SHP77 (cell line): ENCODE measurements at regions not wholly inside any gene's neighbourhood (a gene's known extent, or its start where the extent isn't known, plus 50 kb on each side); places are given as distances from the start of the nearest gene placed in this dataset.

ENCODE experiments used
- DNase-seq, 2 experiments: peaks; one replicate each; lab custom pipeline; 2025; lab: John Stamatoyannopoulos, UW

DNA sequence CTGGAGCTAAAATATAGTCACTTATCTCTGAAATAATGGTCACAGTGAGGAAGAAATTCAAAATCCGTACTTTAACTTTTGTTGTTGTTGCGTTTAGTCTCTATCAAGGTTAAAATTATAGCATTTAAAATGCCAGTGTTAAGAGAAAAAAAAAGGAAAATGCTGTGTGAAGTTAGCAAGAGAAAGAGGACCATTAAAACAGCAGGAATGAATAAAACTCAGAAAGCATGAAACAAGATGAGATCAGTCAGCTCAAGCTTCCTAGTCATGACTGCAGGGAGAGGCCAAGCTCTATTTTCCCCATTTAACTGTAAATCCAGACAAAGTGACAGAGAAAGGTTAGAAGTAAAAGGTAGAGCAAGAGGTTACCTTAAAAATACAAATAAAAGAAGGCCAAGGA is 281.7 kb upstream of the ATP5MC3 start:
- DNase-seq, result no peak

DNA sequence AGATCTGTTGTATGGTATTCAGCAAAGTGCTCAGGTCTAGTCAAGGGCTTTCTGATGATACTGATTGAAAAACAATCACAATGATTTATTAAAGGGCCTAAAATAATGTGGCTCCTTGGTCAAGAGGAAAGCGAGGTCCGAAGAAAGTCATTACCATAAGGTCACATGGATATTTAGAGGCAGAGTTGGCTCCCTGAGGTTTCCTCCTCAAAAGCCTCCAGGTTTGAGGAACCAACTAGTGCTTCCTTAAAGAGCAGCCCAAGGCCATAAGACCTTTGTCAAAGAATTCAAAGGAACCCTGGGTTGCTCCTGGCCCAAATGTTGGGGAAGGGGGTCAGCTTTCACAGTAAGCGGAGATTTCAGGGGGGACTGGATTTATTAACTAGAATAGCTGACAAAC is 280.7 kb upstream of the ATP5MC3 start:
- DNase-seq, result no peak

GRCh38 chr2:175461839-175462238 is 280.3 kb upstream of the ATP5MC3 start:
- peak in 1 of 2 experiments; percentile 39 for DNase-seq

DNA sequence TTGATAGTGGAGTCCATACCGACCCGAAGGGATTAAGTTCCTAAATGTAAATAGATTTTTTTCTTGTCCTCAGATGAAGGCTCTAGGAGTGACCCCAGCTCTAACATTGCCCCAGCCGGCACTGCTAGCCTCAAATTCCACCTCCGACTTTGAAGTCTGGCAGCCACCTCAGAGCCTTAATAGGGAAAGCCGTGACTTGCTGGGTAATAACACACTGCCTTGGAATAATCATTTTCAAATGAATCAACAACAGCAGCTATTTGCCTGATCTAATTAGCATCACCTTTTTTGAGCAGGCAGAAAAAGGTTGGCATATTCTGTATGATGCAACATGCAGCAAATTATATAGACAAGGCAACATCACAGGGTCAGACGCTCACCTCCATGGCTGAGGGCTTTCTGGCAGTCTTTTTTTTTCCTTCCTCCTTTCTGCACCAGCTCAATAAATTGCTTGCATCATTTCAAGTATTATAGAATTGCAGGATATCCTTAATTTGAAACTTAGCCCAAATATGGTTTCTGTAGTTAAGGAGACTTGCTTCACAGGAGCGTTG is 276.5 kb upstream of the ATP5MC3 start:
- DNase-seq, result no peak

DNA sequence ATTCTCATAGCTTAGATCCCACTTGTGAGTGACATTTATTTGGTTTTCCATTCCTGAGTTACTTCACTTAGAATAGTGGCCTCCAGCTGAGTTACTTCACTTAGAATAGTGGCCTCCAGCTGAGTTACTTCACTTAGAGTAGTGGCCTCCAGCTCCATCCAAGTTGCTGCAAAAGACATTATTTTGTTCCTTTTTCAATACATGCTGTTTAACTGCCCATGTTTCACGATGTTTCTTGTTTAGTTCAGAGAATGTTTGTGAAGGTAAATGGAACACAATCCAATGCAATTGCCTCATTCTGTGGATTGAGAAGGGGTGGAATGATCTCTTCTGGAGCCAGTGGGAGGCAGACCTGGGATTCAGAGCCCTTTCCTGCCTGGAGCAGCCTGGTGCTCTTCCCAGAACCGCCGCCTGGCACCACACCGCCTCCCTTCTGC is 273.5 kb upstream of the ATP5MC3 start:
- DNase-seq, result no peak

DNA sequence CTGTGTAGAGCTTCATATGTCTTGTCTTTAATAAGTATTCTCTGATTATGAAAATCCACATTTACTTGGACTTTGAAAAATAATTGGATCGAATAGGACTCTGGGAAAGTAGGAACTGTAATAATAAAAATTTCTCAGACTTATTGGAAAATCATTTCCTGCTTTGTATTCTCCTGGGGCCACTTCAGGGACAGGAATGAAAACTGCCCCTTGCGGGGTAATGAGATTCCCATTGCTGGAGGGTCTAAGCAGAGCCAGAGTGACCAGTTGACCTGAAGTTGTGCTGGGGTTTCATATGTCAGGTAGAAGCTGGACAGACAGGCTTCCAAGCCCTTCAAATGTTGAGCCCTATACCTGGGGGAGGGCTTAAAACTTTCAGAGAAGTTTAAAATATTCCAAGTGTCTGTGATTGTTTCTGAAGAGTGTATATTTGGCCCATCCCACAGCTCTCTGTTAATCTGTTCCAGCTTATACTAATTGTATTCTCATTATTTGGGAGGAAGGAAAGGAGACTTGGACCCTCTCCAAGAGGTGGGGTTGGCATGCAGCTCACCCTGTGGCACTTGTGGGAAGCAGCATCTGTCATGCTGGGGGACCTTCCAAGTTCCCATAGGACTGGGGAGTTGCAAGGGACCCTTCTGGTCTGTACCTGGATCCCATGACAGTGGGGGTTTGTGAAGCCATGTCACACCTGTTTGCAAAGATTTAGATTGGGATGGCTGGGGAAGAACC is 268.7 kb upstream of the ATP5MC3 start:
- no peak for DNase-seq

DNA sequence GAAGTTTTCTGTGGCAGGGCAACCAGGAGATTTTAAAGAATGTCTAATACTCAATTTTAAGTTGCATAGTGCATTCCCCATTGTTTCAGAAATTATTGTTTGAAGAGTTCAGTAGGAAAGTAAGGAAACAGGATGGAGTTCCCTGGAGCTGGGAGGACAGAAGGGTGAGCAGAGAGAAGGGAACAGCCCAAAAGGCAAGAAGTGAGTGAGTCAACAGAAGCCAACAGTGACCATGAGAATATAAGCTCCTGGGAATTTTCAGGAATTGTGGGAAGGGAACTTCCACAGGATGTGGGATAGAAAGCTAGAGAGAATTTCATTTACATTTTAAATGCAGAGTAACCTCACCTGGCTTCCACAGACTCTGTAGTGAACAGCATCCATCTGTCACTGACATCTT is 268.1 kb upstream of the ATP5MC3 start:
- no peak for DNase-seq

GRCh38 chr2:175446201-175446600 is 264.7 kb upstream of the ATP5MC3 start:
- DNase-seq, result no peak

GRCh38 chr2:175445281-175445680 is 263.8 kb upstream of the ATP5MC3 start:
- no peak for DNase-seq

DNA sequence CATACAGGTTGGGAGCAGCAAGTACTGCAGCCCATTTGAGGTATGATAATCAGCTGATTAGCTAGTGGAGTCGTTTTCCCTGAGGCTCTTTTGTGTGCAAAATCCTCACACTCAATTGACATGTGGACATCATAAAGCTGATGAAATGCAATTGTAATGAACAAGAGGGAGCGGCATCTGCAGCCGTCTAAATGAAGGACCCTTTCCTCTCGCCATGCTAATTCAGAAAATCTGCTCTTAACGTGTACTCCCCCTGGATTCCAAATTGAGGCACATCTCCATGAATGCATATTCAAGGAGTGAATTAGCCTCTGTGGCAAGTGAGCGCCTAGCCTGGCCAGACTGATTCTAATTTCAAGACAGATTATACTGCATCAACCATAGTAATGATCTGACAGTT is 260.9 kb upstream of the ATP5MC3 start:
- DNase-seq, result no peak

GRCh38 chr2:175441181-175441761 is 259.8 kb upstream of the ATP5MC3 start:
- no peak for DNase-seq

- no peak for DNase-seq
These were observed 257.9 kb upstream of the ATP5MC3 start for GRCh38 chr2:175439416-175439815.

- DNase-seq, result no peak
These were observed 255.7 kb upstream of the ATP5MC3 start for GRCh38 chr2:175437167-175437566.

DNA sequence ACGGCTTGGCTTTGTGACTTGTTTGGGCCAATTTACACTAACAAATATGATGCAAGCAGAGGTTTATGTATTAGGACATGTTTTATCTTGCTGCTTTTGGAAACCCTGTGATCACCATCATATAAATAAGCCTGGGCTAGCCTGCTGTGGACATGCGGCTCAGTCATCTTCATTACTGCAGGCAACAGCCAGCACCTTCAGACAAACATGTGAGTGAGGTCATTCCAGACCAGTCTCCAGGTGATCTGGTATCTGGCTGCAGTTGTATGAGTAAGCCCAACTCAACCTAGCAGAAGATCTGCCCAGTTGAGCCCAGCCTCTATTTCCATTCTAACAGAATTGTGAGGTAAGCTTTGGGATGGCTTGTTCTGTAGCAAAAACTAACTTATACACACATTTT is 254.6 kb upstream of the ATP5MC3 start:
- no peak for DNase-seq

DNA sequence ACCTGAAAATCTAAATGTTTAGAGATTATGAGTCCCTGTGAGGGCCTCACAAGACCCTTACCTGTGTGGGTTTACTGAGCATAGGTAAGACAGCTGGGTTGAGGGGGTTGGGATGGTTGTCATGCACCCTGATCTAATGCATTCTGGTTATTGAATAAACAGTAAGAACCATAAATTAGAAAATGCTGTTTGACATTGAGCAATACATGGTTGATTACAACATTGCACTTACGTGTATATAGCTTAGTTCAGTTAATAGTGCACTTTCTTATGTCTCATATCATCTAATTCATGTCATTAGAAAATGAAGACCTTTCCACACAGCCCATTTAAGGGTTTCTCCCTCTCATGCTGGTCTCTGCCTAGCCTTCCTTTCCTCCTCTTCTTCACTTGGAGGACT is 253.5 kb upstream of the ATP5MC3 start:
- no peak for DNase-seq

DNA sequence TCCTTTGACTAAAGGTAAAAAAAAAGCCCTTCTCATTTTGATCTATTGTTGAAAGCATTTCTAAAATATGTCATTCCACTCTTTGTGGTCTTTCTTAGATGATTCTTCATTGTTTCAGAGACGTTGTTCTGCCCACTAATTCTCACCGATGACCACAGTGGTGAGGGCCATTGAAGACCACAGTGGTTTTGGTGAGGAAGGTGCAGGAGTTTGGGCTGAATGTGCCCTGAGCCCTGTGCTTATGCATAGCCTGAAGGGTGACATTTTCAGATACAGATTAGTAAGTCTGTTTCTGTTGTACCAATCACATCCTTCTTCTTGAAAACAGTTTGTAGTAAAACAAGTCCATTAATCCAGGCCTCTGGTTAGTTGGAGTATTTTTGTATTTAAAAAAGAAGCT is 251.3 kb upstream of the ATP5MC3 start:
- DNase-seq, result no peak

DNA sequence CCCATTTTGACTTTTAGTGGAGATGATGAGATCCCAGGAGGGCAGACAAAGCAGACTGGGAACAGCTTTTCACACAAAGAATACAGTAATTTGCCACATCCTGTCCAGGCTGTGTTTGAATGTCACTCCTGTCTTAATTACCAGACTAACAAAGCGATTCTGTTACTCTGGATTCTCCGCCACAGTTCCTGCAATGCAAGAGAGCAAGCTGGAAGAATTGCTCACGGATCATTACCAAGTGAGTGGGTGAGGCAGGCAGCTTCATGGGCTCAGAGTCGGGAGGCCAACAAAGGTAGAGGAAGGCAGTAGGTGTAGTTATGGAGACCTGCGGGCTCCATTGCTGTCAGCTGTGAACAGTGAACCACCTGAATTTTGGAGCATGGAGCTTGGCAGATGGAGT is 250.5 kb upstream of the ATP5MC3 start:
- DNase-seq, result no peak

DNA sequence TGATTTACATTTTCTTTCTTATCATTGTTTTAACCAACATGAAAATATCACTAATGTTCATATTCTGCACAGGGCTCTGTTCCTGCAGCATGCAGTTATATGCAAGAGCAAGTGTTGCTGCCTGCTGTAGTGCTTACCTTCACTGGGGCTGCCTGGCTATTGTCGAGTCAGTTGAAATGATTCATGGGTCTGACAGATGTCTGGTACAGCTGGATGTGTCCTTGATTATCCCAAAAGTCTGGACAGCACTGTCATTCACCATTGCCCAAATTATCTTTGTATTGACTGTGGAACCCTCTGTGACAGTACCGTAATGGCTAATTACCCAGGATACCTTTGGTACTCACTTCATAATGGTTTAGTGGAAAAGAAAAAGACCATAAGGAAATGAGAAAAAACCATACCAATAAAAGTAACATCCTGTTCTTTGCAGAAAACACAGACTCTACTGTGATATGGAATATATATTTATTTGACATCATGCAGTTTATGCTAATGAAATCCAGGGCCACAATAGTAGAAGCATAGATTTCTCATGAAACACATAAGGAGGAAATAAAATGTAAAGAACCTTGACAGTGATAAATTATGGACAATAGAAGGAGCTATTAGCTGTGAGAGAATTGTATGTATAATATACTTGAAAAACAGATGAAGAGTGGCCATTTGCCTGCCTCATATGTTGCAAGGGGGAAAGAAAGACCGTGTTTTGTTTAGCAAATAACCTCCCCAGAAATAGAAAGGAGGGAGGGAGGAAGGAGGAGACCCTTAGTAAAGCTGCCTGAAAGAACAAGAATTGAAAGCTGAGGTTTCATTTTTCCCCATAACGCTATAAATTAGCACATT is 249.8 kb upstream of the ATP5MC3 start:
- DNase-seq, result no peak

- no peak for DNase-seq
These were observed 248.7 kb upstream of the ATP5MC3 start for GRCh38 chr2:175430236-175430635.

GRCh38 chr2:175418224-175418835 is 236.8 kb upstream of the ATP5MC3 start:
- no peak for DNase-seq

DNA sequence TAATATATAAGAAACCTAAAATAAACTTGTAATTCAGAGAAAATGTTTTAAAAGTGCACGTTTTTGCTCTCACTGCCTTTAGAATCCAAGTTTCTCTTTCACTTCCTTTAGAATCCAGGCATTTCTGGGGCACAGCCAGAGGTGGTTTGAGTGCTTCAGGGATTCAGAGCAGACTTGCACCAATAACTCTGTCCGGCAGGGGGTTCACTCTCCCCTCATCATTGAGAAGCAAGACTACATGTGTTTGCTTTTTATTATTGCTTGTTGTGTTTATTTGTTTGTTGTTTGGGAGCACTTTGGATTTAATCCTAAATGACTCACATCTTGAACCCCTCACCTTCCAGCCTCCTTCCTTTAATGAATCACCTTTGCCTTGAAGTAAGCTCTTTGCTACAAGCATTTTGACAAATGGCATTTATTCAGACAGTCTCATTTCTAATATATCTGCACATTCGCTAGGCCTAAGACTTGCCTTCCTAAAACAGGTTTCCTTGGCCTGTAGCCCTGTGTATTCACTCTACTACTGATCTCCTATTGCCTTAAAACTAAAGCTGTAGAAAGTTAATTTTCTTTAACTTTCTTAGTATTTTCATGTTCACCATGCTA is 233.5 kb upstream of the ATP5MC3 start:
- DNase-seq, result peak in 1 of 2 experiments; percentile 12
